SKM-1 treated with dmso at 0.1 percent for 144 hours (cell line): ENCODE measurements at regions not wholly inside any gene's neighbourhood (a gene's known extent, or its start where the extent isn't known, plus 50 kb on each side); places are given as distances from the start of the nearest gene placed in this dataset.

Experiments used
- DNase-seq: peaks from one replicate; lab custom pipeline; 2025; ENCODE audit not compliant: unreplicated experiment; lab: John Stamatoyannopoulos, UW

- DNase-seq = no peak
These were observed 262.0 kb upstream of the G2E3 start for GRCh38 chr14:30296931-30297405.

GRCh38 chr14:30297876-30298795 is 260.8 kb upstream of the G2E3 start:
- DNase-seq = no peak

- no peak for DNase-seq
These were observed 259.0 kb upstream of the G2E3 start for GRCh38 chr14:30299915-30300314.

GRCh38 chr14:30303350-30303749 is 255.6 kb upstream of the G2E3 start:
- no peak for DNase-seq

GRCh38 chr14:30305346-30305745 is 253.6 kb upstream of the G2E3 start:
- no peak for DNase-seq

DNA sequence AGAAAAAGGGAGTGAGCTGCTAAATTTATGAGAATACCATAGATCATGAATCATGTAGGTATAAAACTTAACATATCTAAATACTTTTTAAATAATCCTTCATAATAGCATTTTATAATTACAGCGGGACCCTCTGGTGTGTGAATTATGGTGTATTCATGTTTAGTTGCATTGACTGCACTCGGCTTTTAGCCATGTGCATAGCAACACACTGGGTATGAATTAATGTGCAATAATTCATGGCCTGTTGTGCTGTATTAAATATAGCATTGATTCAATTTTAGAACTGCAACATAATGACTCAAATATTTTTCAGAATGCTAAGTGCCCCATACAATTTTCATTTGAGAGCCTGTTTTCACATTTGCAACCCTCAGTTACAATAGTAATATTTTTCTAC is 249.6 kb upstream of the G2E3 start:
- no peak for DNase-seq

DNA sequence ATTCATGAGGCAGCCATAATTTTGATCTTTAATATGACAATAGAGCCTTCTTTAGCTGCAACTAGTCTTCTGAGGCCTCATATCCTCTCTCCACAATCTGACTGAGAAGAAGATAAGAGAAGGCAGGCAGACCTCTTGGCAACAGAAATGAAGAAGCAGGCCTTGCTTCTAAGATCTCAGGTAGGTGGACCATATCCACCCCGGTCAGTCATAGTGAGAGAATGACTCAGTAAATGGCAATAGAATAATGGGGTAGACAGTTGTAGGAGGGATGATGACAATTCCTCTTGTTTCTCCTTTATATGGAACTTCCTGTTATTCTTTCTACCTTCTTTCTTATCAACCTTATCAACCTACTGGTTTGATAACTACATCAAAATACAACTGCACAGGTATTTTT is 246.7 kb upstream of the G2E3 start:
- DNase-seq = no peak

- no peak for DNase-seq
These were observed 241.2 kb upstream of the G2E3 start for GRCh38 chr14:30317729-30318128.

DNA sequence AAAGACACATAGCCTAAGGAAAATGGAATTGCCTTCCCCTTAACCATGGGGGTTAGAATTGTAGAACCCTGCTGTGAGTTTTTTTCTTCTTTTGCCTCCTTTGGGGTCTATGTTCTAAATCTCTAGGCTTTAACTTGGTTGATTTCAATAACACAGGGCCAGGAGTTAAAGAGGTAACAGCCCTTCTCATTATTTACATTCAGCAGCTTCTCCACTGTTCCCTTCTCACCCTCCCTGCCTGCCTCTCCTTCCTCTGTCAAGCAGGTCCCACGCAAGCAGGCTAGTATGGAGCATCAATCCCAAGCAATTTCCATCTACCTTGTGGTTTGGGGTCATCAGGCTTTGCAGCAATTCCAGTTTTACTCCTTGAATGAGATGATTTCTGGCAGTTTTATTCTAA is 236.1 kb upstream of the G2E3 start:
- no peak for DNase-seq

DNA sequence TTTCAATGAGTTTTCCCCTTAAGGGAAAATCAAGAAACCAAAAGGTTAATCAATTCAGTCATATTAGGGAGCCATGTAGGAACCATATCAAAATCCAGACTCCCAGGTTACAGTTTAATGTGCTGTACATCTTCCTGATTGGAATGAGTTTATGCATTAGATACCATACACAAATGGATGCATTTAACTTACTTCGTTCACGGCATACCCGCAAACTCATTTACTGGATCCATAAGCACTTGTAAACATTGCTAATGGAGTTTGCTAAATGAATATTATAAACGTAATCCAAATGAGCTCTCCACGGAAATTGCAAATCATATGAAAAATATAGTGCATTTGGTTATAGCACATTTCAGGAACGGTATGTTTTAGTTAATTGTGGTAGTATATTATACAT is 228.9 kb upstream of the G2E3 start:
- DNase-seq = no peak

- DNase-seq = no peak
These were observed 228.5 kb upstream of the G2E3 start for GRCh38 chr14:30330445-30330844.

GRCh38 chr14:30331030-30331429 is 227.9 kb upstream of the G2E3 start:
- DNase-seq = no peak

GRCh38 chr14:30332374-30332773 is 226.6 kb upstream of the G2E3 start:
- DNase-seq = no peak

GRCh38 chr14:30333934-30334333 is 225.0 kb upstream of the G2E3 start:
- no peak for DNase-seq

GRCh38 chr14:30337456-30337855 is 221.5 kb upstream of the G2E3 start:
- DNase-seq = no peak

GRCh38 chr14:30339311-30339901 is 219.6 kb upstream of the G2E3 start:
- DNase-seq = no peak

DNA sequence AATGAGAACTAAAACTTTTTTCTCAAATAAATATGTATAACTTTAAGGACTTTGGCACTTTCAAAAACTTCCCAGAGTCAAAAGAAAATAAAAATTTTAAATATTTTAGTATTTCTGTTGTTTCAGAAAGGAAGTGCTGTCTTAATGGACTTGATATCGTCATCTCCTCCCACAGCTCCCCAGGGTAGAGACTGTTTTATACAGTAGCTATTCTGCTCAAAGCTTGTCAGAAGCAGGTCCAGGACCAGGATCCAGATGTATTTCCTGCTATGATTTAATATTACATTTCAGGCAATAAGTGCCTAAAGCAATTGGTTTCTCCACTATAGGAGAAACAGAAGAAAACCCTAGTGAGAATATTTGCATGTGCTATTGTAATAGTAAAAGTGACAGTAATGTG is 218.5 kb upstream of the G2E3 start:
- no peak for DNase-seq

- DNase-seq = no peak
These were observed 213.4 kb upstream of the G2E3 start for GRCh38 chr14:30345511-30345910.

GRCh38 chr14:30348445-30348844 is 210.5 kb upstream of the G2E3 start:
- no peak for DNase-seq

DNA sequence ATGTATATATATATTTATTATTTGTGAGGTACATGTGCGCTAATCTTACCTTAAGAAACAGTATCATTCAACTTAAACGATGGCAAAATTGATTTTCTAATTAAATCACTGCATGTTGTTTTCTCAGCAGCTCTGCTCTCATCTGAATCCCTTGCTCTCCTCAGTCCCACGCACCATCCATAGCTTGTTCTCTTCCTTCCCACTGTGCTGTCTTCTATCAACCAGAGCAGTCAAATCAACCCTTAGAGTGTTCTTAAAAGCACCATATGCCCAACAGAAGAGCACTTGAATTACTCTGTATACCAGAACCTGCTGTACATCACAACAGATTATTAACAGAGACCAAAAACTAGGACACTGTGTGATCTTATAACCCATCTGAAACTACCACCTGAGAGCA is 209.4 kb upstream of the G2E3 start:
- DNase-seq = no peak

GRCh38 chr14:30354439-30354838 is 204.5 kb upstream of the G2E3 start:
- DNase-seq = no peak

- no peak for DNase-seq
These were observed 203.5 kb upstream of the G2E3 start for GRCh38 chr14:30355431-30355913.
